ENCODE measurements at regions not wholly inside any gene's neighbourhood (a gene's known extent, or its start where the extent isn't known, plus 50 kb on each side); places are given as distances from the start of the nearest gene placed in this dataset.

GRCh38 chr9:29691145-29691544 is 2117.9 kb upstream of the C9orf72 start:
- H3K9me3 ChIP-seq (ENCODE audit: control insufficient read depth in 2 of 3, low read length in 3 of 3): peaks cover 0 to 13% (median 0%) of the 10 kb centered on the region in 3 experiments
- DNase-seq (no peak), ATAC-seq (no peak)
- H3K27ac ChIP-seq (ENCODE audit: low read depth, low read length): no peak overlapping the region
- no peaks in the 10 kb centered on the region for H3K36me3 Mint-ChIP-seq
- ChIA-PET CTCF (no interaction called here), POLR2A (no interaction called here)
- intact Hi-C loops (cut with micrococcal nuclease): no loop called here
- H3K4me3 ChIP-seq (ENCODE audit: low read length): no peak overlapping the region
- no peaks in the 10 kb centered on the region for H3K27me3 Mint-ChIP-seq
- H3K27ac Mint-ChIP-seq: no peak overlapping the region
- no peak overlapping the region for H3K4me3 Mint-ChIP-seq
- no peaks in the 10 kb centered on the region for H3K4me1 ChIP-seq (ENCODE audit: control insufficient read depth in 2 of 2, insufficient read depth in 2 of 2, low read length in 2 of 2)
- no peaks in the 10 kb centered on the region for H3K27me3 ChIP-seq (ENCODE audit: control insufficient read depth in 2 of 2, insufficient read depth in 2 of 2, low read length in 2 of 2)
- no peaks in the 10 kb centered on the region for H3K4me1 Mint-ChIP-seq
- no peaks in the 10 kb centered on the region for H3K36me3 ChIP-seq (ENCODE audit: control insufficient read depth in 2 of 3, insufficient read depth in 3 of 3, low read length in 3 of 3)
- H3K9me3 Mint-ChIP-seq: peaks cover 0 to 23% (median 10%) of the 10 kb centered on the region in 11 donors

DNA sequence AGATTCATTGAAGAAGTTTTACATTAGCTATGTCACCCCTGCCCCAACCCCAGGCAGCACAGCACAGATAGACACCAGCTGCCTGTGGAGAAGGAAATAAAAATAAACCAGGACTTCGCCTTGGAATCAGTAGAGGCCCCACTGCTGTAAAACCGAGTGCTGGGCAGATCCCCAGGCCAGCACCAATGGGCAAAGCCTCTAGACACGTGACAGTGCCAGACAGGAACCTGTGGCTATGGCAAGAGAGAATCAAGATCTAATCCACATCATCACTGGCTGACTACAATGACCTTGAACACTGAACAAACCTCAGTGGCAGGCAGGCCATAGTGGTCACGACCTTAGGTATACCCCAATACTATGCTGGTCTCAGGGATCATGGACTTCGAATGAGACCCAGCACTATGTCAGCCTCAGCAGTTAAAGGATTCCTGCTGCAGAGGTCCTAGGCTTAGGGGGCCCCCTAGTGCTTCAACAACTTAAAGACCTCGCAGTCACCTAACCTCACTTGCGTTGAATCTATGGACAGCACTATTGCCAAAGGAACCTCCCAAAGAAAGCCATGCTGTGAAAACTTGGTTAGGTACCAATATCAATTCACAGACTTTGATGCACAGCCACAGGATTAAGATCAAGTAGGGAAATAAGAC is 2118.6 kb upstream of the C9orf72 start:
- Histone ChIP-seq H3K9me3 (ENCODE audit: control insufficient read depth in 2 of 3, low read length in 3 of 3) (peaks cover 0 to 13% (median 0%) of the 10 kb centered on the region in 3 experiments), H3K27ac (ENCODE audit: low read depth, low read length) (no peak overlapping the region), H3K4me1 (ENCODE audit: control insufficient read depth in 2 of 2, insufficient read depth in 2 of 2, low read length in 2 of 2) (no peaks in the 10 kb centered on the region), H3K36me3 (ENCODE audit: control insufficient read depth in 2 of 3, insufficient read depth in 3 of 3, low read length in 3 of 3) (no peaks in the 10 kb centered on the region), H3K27me3 (ENCODE audit: control insufficient read depth in 2 of 2, insufficient read depth in 2 of 2, low read length in 2 of 2) (no peaks in the 10 kb centered on the region), H3K4me3 (ENCODE audit: low read length) (no peak overlapping the region)
- intact Hi-C loops (cut with micrococcal nuclease): no loop called here
- no peak overlapping the region for H3K27ac Mint-ChIP-seq
- DNase-seq (no peak), ATAC-seq (no peak)
- ChIA-PET CTCF (no interaction called here), POLR2A (no interaction called here)
- peaks cover 0 to 23% (median 10%) of the 10 kb centered on the region in 11 donors for H3K9me3 Mint-ChIP-seq
- no peaks in the 10 kb centered on the region for H3K4me1 Mint-ChIP-seq
- no peak overlapping the region for H3K4me3 Mint-ChIP-seq
- no peaks in the 10 kb centered on the region for H3K27me3 Mint-ChIP-seq
- no peaks in the 10 kb centered on the region for H3K36me3 Mint-ChIP-seq

DNA sequence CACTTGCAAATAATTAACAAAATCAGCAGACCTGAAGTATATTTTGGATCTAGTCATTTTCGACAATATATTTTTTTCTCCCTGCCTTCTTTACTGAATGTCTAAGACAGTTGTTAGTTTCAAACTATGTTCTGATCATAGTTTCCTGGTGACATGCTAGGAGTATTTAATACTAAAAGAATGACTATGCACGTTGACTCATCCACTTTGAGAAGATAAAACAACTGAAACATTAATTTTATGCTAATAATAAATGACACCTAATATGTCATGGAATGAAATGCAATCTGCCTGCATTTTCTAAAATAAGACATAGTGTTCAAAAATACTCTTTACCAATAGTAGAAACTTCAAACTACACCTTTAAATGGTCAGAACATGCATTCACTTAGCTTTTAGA is 2123.7 kb upstream of the C9orf72 start:
- Histone ChIP-seq H3K36me3 (ENCODE audit: control insufficient read depth in 2 of 3, insufficient read depth in 3 of 3, low read length in 3 of 3) (no peaks in the 10 kb centered on the region), H3K9me3 (ENCODE audit: control insufficient read depth in 2 of 3, low read length in 3 of 3) (peaks cover 0 to 8% (median 0%) of the 10 kb centered on the region in 3 experiments), H3K4me1 (ENCODE audit: control insufficient read depth in 2 of 2, insufficient read depth in 2 of 2, low read length in 2 of 2) (no peaks in the 10 kb centered on the region), H3K27ac (ENCODE audit: low read depth, low read length) (no peak overlapping the region), H3K27me3 (ENCODE audit: control insufficient read depth in 2 of 2, insufficient read depth in 2 of 2, low read length in 2 of 2) (no peaks in the 10 kb centered on the region), H3K4me3 (ENCODE audit: low read length) (no peak overlapping the region)
- Mint-ChIP-seq H3K27ac (no peak overlapping the region), H3K9me3 (peaks cover 0 to 17% (median 9%) of the 10 kb centered on the region in 11 donors), H3K27me3 (no peaks in the 10 kb centered on the region), H3K4me3 (no peak overlapping the region), H3K36me3 (no peaks in the 10 kb centered on the region), H3K4me1 (no peaks in the 10 kb centered on the region)
- intact Hi-C loops (cut with micrococcal nuclease): no loop called here
- DNase-seq: no peak
- ATAC-seq: no peak
- ChIA-PET POLR2A (no interaction called here), CTCF (no interaction called here)

DNA sequence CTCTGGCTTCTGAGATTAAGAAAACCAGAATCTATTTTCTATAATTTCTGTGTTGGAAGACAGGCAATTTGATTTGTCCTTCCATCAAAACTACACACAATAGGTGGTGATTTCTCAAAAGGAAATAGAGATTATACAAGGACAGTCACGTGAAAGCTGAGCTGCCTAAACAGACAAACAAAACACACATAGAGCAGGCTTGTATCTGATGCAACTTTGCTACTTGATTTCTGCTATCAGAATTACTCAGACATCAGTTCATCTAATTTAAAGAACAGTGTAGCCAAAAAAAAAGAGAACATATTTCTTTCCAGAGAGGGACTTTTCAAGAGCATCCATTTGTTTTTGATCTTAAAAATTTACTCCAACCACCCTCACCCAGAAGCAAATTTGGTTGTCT is 2128.3 kb upstream of the C9orf72 start:
- Histone ChIP-seq H3K4me1 (ENCODE audit: control insufficient read depth in 2 of 2, insufficient read depth in 2 of 2, low read length in 2 of 2) (no peaks in the 10 kb centered on the region), H3K27ac (ENCODE audit: low read depth, low read length) (no peak overlapping the region), H3K9me3 (ENCODE audit: control insufficient read depth in 2 of 3, low read length in 3 of 3) (no peaks in the 10 kb centered on the region), H3K36me3 (ENCODE audit: control insufficient read depth in 2 of 3, insufficient read depth in 3 of 3, low read length in 3 of 3) (no peaks in the 10 kb centered on the region), H3K4me3 (ENCODE audit: low read length) (no peak overlapping the region), H3K27me3 (ENCODE audit: control insufficient read depth in 2 of 2, insufficient read depth in 2 of 2, low read length in 2 of 2) (no peaks in the 10 kb centered on the region)
- intact Hi-C loops (cut with micrococcal nuclease): no loop called here
- Mint-ChIP-seq H3K27ac (no peak overlapping the region), H3K4me3 (no peak overlapping the region), H3K9me3 (peaks cover 0 to 7% (median 0%) of the 10 kb centered on the region in 11 donors), H3K4me1 (no peaks in the 10 kb centered on the region), H3K36me3 (no peaks in the 10 kb centered on the region), H3K27me3 (no peaks in the 10 kb centered on the region)
- CTCF ChIA-PET: no interaction called here
- DNase-seq (no peak), ATAC-seq (no peak)
- POLR2A ChIA-PET: no interaction called here

- intact Hi-C loops (cut with micrococcal nuclease): no loop called here
- Mint-ChIP-seq H3K4me3 (no peak overlapping the region), H3K27me3 (no peaks in the 10 kb centered on the region), H3K9me3 (peaks cover 0 to 7% (median 0%) of the 10 kb centered on the region in 11 donors), H3K4me1 (no peaks in the 10 kb centered on the region), H3K27ac (no peak overlapping the region), H3K36me3 (no peaks in the 10 kb centered on the region)
- ChIA-PET CTCF (interaction anchor here (0.6 kb wide), 1 partner anchor 15 kb away, joined by 5 read pairs; no protein-coding TSS in a partner anchor), POLR2A (no interaction called here)
- Histone ChIP-seq H3K9me3 (ENCODE audit: control insufficient read depth in 2 of 3, low read length in 3 of 3) (no peaks in the 10 kb centered on the region), H3K4me1 (ENCODE audit: control insufficient read depth in 2 of 2, insufficient read depth in 2 of 2, low read length in 2 of 2) (no peaks in the 10 kb centered on the region), H3K4me3 (ENCODE audit: low read length) (no peak overlapping the region), H3K27ac (ENCODE audit: low read depth, low read length) (no peak overlapping the region), H3K27me3 (ENCODE audit: control insufficient read depth in 2 of 2, insufficient read depth in 2 of 2, low read length in 2 of 2) (no peaks in the 10 kb centered on the region), H3K36me3 (ENCODE audit: control insufficient read depth in 2 of 3, insufficient read depth in 3 of 3, low read length in 3 of 3) (no peaks in the 10 kb centered on the region)
- DNase-seq (no peak), ATAC-seq (no peak)
These were observed 2128.7 kb upstream of the C9orf72 start for GRCh38 chr9:29701971-29702370.

DNA sequence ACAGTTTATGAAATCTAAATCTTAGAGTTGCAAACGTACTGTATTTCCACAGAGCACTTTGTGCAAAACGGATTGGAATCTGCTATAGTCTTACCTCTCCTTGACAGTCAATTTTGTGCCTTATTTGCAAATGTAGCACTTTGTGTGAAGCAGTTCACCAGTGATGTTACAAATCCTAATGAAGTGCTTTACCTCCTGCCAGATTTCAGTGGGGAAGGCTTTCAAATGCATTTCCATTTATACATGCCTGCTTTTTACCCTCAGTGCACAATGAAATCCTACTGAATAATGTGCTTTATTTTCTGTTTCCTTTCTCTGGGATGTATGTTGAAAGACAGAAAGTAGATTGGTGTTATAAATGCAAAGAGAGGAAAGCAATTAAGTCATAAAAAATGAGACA is 2141.6 kb upstream of the C9orf72 start:
- no peaks in the 10 kb centered on the region for H3K27me3 Mint-ChIP-seq
- H3K36me3 Mint-ChIP-seq: no peaks in the 10 kb centered on the region
- no peaks in the 10 kb centered on the region for H3K4me1 ChIP-seq (ENCODE audit: control insufficient read depth in 2 of 2, insufficient read depth in 2 of 2, low read length in 2 of 2)
- ChIA-PET CTCF (no interaction called here), POLR2A (no interaction called here)
- no peak overlapping the region for H3K4me3 Mint-ChIP-seq
- H3K27me3 ChIP-seq (ENCODE audit: control insufficient read depth in 2 of 2, insufficient read depth in 2 of 2, low read length in 2 of 2): no peaks in the 10 kb centered on the region
- no peaks in the 10 kb centered on the region for H3K36me3 ChIP-seq (ENCODE audit: control insufficient read depth in 2 of 3, insufficient read depth in 3 of 3, low read length in 3 of 3)
- intact Hi-C loops (cut with micrococcal nuclease): no loop called here
- H3K9me3 Mint-ChIP-seq: peaks cover 0 to 9% (median 0%) of the 10 kb centered on the region in 11 donors
- no peaks in the 10 kb centered on the region for H3K4me1 Mint-ChIP-seq
- H3K9me3 ChIP-seq (ENCODE audit: control insufficient read depth in 2 of 3, low read length in 3 of 3): no peaks in the 10 kb centered on the region
- H3K27ac Mint-ChIP-seq: no peak overlapping the region
- ATAC-seq (no peak), DNase-seq (no peak)
- H3K4me3 ChIP-seq (ENCODE audit: low read length): no peak overlapping the region
- no peak overlapping the region for H3K27ac ChIP-seq (ENCODE audit: low read depth, low read length)

DNA sequence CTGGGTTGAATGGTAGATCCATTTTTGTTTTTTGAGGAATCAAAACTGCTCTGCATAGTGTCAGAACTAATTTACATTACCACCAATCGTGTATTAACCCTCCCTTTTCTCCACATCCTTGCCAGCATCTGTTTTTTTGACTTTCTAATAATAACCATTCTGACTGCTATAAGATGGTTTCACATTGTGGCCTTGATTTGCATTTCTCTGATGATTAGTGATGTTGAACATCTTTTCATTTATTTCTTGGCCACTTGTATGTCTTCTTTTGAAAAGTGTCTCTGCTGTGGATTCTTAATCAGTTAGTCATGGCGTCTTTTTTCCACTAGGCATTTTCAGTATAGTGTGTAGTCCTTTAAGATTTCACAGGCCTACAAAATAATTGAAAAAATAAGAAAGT is 2144.3 kb upstream of the C9orf72 start:
- Mint-ChIP-seq H3K4me3 (no peak overlapping the region), H3K27me3 (no peaks in the 10 kb centered on the region), H3K36me3 (no peaks in the 10 kb centered on the region), H3K9me3 (peaks cover 0 to 9% (median 2%) of the 10 kb centered on the region in 11 donors), H3K4me1 (no peaks in the 10 kb centered on the region), H3K27ac (no peak overlapping the region)
- ChIA-PET CTCF (no interaction called here), POLR2A (no interaction called here)
- Histone ChIP-seq H3K36me3 (ENCODE audit: control insufficient read depth in 2 of 3, insufficient read depth in 3 of 3, low read length in 3 of 3) (no peaks in the 10 kb centered on the region), H3K4me3 (ENCODE audit: low read length) (no peak overlapping the region), H3K27me3 (ENCODE audit: control insufficient read depth in 2 of 2, insufficient read depth in 2 of 2, low read length in 2 of 2) (no peaks in the 10 kb centered on the region), H3K27ac (ENCODE audit: low read depth, low read length) (no peak overlapping the region), H3K9me3 (ENCODE audit: control insufficient read depth in 2 of 3, low read length in 3 of 3) (no peaks in the 10 kb centered on the region), H3K4me1 (ENCODE audit: control insufficient read depth in 2 of 2, insufficient read depth in 2 of 2, low read length in 2 of 2) (no peaks in the 10 kb centered on the region)
- intact Hi-C loops (cut with micrococcal nuclease): no loop called here
- ATAC-seq: no peak
- no peak for DNase-seq
